HEK293 (cell line): ENCODE measurements at regions not wholly inside any gene's neighbourhood (a gene's known extent, or its start where the extent isn't known, plus 50 kb on each side); places are given as distances from the start of the nearest gene placed in this dataset.

Source experiments
- CTCF ChIA-PET: fragments of 350-600 bp; formaldehyde crosslinking; extraction: SDS; loops from one replicate; lab custom pipeline; 2021; ENCODE audit warnings: antibody characterized with exemption; lab: Yijun Ruan, JAX
- POLR2A ChIA-PET: fragments of 300-600 bp; formaldehyde crosslinking; extraction: SDS; loops from one replicate; lab custom pipeline; 2020; ENCODE audit warnings: antibody characterized with exemption, inconsistent platforms; lab: Yijun Ruan, JAX
- H3K27ac ChIP-seq: fragments of 200-500 bp; sonication (Bioruptor generic); 2 replicates; pipeline ENCODE4 v1.5.1; 2014; ENCODE audit warnings: low read depth, low read length, control low read depth, inconsistent platforms; ENCODE audit errors: extremely low read depth
- H3K36me3 ChIP-seq, 2 experiments: fragments of 200-500 bp in 1 of 2; sonication (Bioruptor generic) in 1 of 2; 1 replicate in 1 of 2; 2 replicates in 1 of 2; pipeline ENCODE4 v1.5.1; 2014 to 2017; ENCODE audit warnings: inconsistent platforms in 2 of 2, low read length in 2 of 2; ENCODE audit not compliant: control insufficient read depth in 2 of 2, insufficient read depth in 1 of 2
- H3K4me1 ChIP-seq: fragments of 200-500 bp; sonication (Bioruptor generic); 2 replicates; pipeline ENCODE4 v1.5.1; 2014; ENCODE audit warnings: mild to moderate bottlenecking, low read length, inconsistent platforms; ENCODE audit not compliant: control insufficient read depth, insufficient read depth
- H3K4me3 ChIP-seq: 2 replicates; pipeline ENCODE4 v1.5.1; 2011; ENCODE audit warnings: low read depth, mild to moderate bottlenecking, control low read depth, low read length, moderate library complexity
- H3K9me3 ChIP-seq: fragments of 200-500 bp; sonication (Bioruptor generic); 2 replicates; pipeline ENCODE4 v1.5.1; 2014; ENCODE audit warnings: low read depth, low read length, inconsistent platforms; ENCODE audit not compliant: control insufficient read depth, insufficient read depth
- CTCF ChIP-seq: fragments of 450-650 bp; formaldehyde crosslinking; IDR thresholded peaks from 2 replicates; pipeline ENCODE4 v1.5.1; 2016; ENCODE audit warnings: missing biosample characterization, missing genetic modification characterization
- ELK4 ChIP-seq: IDR thresholded peaks from 2 replicates; pipeline ENCODE4 v1.6.1; 2011; ENCODE audit warnings: mild to moderate bottlenecking, low read depth, low read length, borderline replicate concordance
- HOXC10 ChIP-seq: sonication (generic); formaldehyde crosslinking; IDR thresholded peaks from 2 replicates; pipeline ENCODE4 v1.8.1; 2023; ENCODE audit warnings: mild to moderate bottlenecking, missing genetic modification reagents
- IKZF3 ChIP-seq: fragments of 450-650 bp; IDR thresholded peaks from 2 replicates; pipeline ENCODE4 v1.5.0; 2018; ENCODE audit warnings: missing biosample characterization, mild to moderate bottlenecking, missing genetic modification characterization, moderate library complexity
- KLF1 ChIP-seq: fragments of 450-650 bp; formaldehyde crosslinking; IDR thresholded peaks from 2 replicates; pipeline ENCODE4 v1.5.1; 2016; ENCODE audit warnings: missing biosample characterization, missing genetic modification characterization
- KLF16 ChIP-seq: fragments of 450-650 bp; formaldehyde crosslinking; IDR thresholded peaks from 2 replicates; pipeline ENCODE4 v1.5.1; 2017; ENCODE audit warnings: missing biosample characterization, missing genetic modification characterization
- KLF8 ChIP-seq: fragments of 450-650 bp; formaldehyde crosslinking; IDR thresholded peaks from 2 replicates; pipeline ENCODE4 v1.5.1; 2016; ENCODE audit warnings: missing biosample characterization, missing genetic modification characterization
- WT1 ChIP-seq: fragments of 450-650 bp; formaldehyde crosslinking; IDR thresholded peaks from 2 replicates; pipeline ENCODE4 v1.5.1; 2016; ENCODE audit warnings: missing biosample characterization, missing genetic modification characterization
- YY2 ChIP-seq: fragments of 450-650 bp; formaldehyde crosslinking; IDR thresholded peaks from 2 replicates; pipeline ENCODE4 v1.5.1; 2016; ENCODE audit warnings: missing biosample characterization, missing genetic modification characterization
- ZBTB20 ChIP-seq: fragments of 450-650 bp; formaldehyde crosslinking; IDR thresholded peaks from 2 replicates; pipeline ENCODE4 v1.5.1; 2016; ENCODE audit warnings: missing biosample characterization, missing genetic modification characterization
- ZBTB48 ChIP-seq: fragments of 450-650 bp; formaldehyde crosslinking; IDR thresholded peaks from 2 replicates; pipeline ENCODE4 v1.5.1; 2016; ENCODE audit warnings: missing biosample characterization, missing genetic modification characterization
- ZBTB8A ChIP-seq: fragments of 450-650 bp; formaldehyde crosslinking; IDR thresholded peaks from 2 replicates; pipeline ENCODE4 v1.5.1; 2016; ENCODE audit warnings: missing biosample characterization, missing genetic modification characterization
- ZEB2 ChIP-seq: fragments of 450-650 bp; formaldehyde crosslinking; IDR thresholded peaks from 2 replicates; pipeline ENCODE4 v1.5.1; 2016; ENCODE audit warnings: missing biosample characterization, missing genetic modification characterization
- ZIC2 ChIP-seq: fragments of 450-650 bp; formaldehyde crosslinking; IDR thresholded peaks from 2 replicates; pipeline ENCODE4 v1.5.1; 2016; ENCODE audit warnings: missing biosample characterization, missing genetic modification characterization
- ZNF138 ChIP-seq: fragments of 450-650 bp; formaldehyde crosslinking; IDR thresholded peaks from 2 replicates; pipeline ENCODE4 v1.5.1; 2016; ENCODE audit warnings: missing biosample characterization, missing genetic modification characterization, borderline replicate concordance
- ZNF157 ChIP-seq: fragments of 450-650 bp; formaldehyde crosslinking; IDR thresholded peaks from 2 replicates; pipeline ENCODE4 v1.5.1; 2016; ENCODE audit warnings: missing biosample characterization, missing genetic modification characterization
- ZNF169 ChIP-seq: fragments of 450-650 bp; formaldehyde crosslinking; IDR thresholded peaks from 2 replicates; pipeline ENCODE4 v1.5.1; 2016; ENCODE audit warnings: missing biosample characterization, missing genetic modification characterization
- ZNF184 ChIP-seq: fragments of 450-650 bp; IDR thresholded peaks from 2 replicates; pipeline ENCODE4 v1.5.1; 2018; ENCODE audit warnings: missing biosample characterization, mild to moderate bottlenecking, missing genetic modification characterization
- ZNF223 ChIP-seq: fragments of 450-650 bp; formaldehyde crosslinking; IDR thresholded peaks from 2 replicates; pipeline ENCODE4 v1.5.1; 2016; ENCODE audit warnings: missing biosample characterization, missing genetic modification characterization
- ZNF324 ChIP-seq: fragments of 450-650 bp; formaldehyde crosslinking; IDR thresholded peaks from 2 replicates; pipeline ENCODE4 v1.5.1; 2016; ENCODE audit warnings: missing biosample characterization, missing genetic modification characterization
- ZNF341 ChIP-seq: fragments of 450-650 bp; formaldehyde crosslinking; IDR thresholded peaks from 2 replicates; pipeline ENCODE4; 2016; ENCODE audit warnings: low read depth, missing biosample characterization, missing genetic modification characterization
- ZNF354C ChIP-seq: fragments of 450-650 bp; formaldehyde crosslinking; IDR thresholded peaks from 2 replicates; pipeline ENCODE4 v1.5.1; 2016; ENCODE audit warnings: missing biosample characterization, missing genetic modification characterization, low read depth, borderline replicate concordance
- ZNF366 ChIP-seq: fragments of 450-650 bp; formaldehyde crosslinking; conservative IDR thresholded peaks from 2 replicates; pipeline ENCODE4 v1.5.1; 2016; ENCODE audit warnings: missing biosample characterization, missing genetic modification characterization
- ZNF37A ChIP-seq: fragments of 450-650 bp; IDR thresholded peaks from 2 replicates; pipeline ENCODE4 v1.5.1; 2018; ENCODE audit warnings: missing biosample characterization, missing genetic modification characterization
- ZNF398 ChIP-seq: fragments of 450-650 bp; formaldehyde crosslinking; IDR thresholded peaks from 2 replicates; pipeline ENCODE4 v1.5.1; 2017; ENCODE audit warnings: missing biosample characterization, missing genetic modification characterization
- ZNF529 ChIP-seq: fragments of 450-650 bp; formaldehyde crosslinking; IDR thresholded peaks from 2 replicates; pipeline ENCODE4 v1.5.1; 2017; ENCODE audit warnings: missing genetic modification characterization, missing biosample characterization; ENCODE audit not compliant: insufficient replicate concordance
- ZNF580 ChIP-seq: fragments of 450-650 bp; formaldehyde crosslinking; IDR thresholded peaks from 2 replicates; pipeline ENCODE4 v1.5.1; 2016; ENCODE audit warnings: missing biosample characterization, missing genetic modification characterization
- ZNF624 ChIP-seq: fragments of 450-650 bp; formaldehyde crosslinking; IDR thresholded peaks from 2 replicates; pipeline ENCODE4 v1.5.1; 2017; ENCODE audit warnings: missing biosample characterization, missing genetic modification characterization
- ZNF626 ChIP-seq: fragments of 450-650 bp; sonication (Bioruptor Pico); formaldehyde crosslinking; IDR thresholded peaks from 2 replicates; pipeline ENCODE4 v1.5.1; 2018; ENCODE audit warnings: missing biosample characterization, missing genetic modification characterization, inconsistent platforms
- ZNF664 ChIP-seq: fragments of 450-650 bp; formaldehyde crosslinking; IDR thresholded peaks from 2 replicates; pipeline ENCODE4 v1.5.1; 2016; ENCODE audit warnings: missing biosample characterization, missing genetic modification characterization
- ZNF777 ChIP-seq: fragments of 450-650 bp; formaldehyde crosslinking; IDR thresholded peaks from 2 replicates; pipeline ENCODE4 v1.5.1; 2017; ENCODE audit warnings: missing biosample characterization, missing genetic modification characterization, borderline replicate concordance
- ZNF837 ChIP-seq: fragments of 450-650 bp; formaldehyde crosslinking; IDR thresholded peaks from 2 replicates; pipeline ENCODE4 v1.5.1; 2016; ENCODE audit warnings: missing biosample characterization, missing genetic modification characterization

- Histone ChIP-seq H3K9me3 (no peaks in the 10 kb centered on the region), H3K36me3 (no peaks in the 10 kb centered on the region), H3K27ac (no peak overlapping the region), H3K4me3 (no peak overlapping the region), H3K4me1 (no peaks in the 10 kb centered on the region)
- TF ChIP-seq ZNF223 (tag by site-specific recombination): no peak
- no peak for TF ChIP-seq ZNF37A
- POLR2A ChIA-PET: no interaction called here
- CTCF ChIA-PET: no interaction called here
These were observed 263.4 kb downstream of the POU4F1 start for GRCh38 chr13:78339927-78340326.

GRCh38 chr13:78334059-78334458, 269.3 kb downstream of the POU4F1 start:
- CTCF ChIA-PET: interaction anchor here (0.5 kb wide), 1 partner anchor 1148 kb away, joined by 5 read pairs; no protein-coding TSS in a partner anchor
- Histone ChIP-seq H3K36me3 (no peaks in the 10 kb centered on the region), H3K4me1 (no peaks in the 10 kb centered on the region), H3K9me3 (no peaks in the 10 kb centered on the region), H3K27ac (no peak overlapping the region), H3K4me3 (no peak overlapping the region)
- POLR2A ChIA-PET: no interaction called here
- TF ChIP-seq ZNF184 (tag by site-specific recombination): no peak
- TF ChIP-seq ZIC2 (tag by site-specific recombination): no peak
- no peak for TF ChIP-seq ZNF324 (tag by site-specific recombination)
- TF ChIP-seq ZNF398 (tag by site-specific recombination): no peak
- TF ChIP-seq ZNF777 (tag by site-specific recombination): no peak
- no peak for TF ChIP-seq ZNF37A
- no peak for TF ChIP-seq ZNF580 (tag by site-specific recombination)
- no peak for TF ChIP-seq ZNF366 (tag by site-specific recombination)
- TF ChIP-seq ZBTB8A (tag by site-specific recombination): no peak
- TF ChIP-seq CTCF (tag by site-specific recombination): no peak
- TF ChIP-seq ZNF626 (tag by site-specific recombination): no peak
- TF ChIP-seq WT1 (tag by site-specific recombination): no peak
- TF ChIP-seq ZNF837 (tag by site-specific recombination): no peak
- TF ChIP-seq ZNF341: no peak
- TF ChIP-seq KLF1 (tag by site-specific recombination): no peak
- TF ChIP-seq KLF16: no peak

- no peaks in the 10 kb centered on the region for H3K9me3 ChIP-seq
- H3K4me1 ChIP-seq: no peaks in the 10 kb centered on the region
- H3K27ac ChIP-seq: no peak overlapping the region
- POLR2A ChIA-PET: no interaction called here
- no peak overlapping the region for H3K4me3 ChIP-seq
- CTCF ChIA-PET: no interaction called here
- no peaks in the 10 kb centered on the region for H3K36me3 ChIP-seq
- TF ChIP-seq ZEB2 (tag by site-specific recombination): no peak
- no peak for TF ChIP-seq ZBTB48 (tag by site-specific recombination)
- no peak for TF ChIP-seq ZBTB20 (tag by site-specific recombination)
- no peak for TF ChIP-seq ZNF169 (tag by site-specific recombination)
- no peak for TF ChIP-seq IKZF3 (tag by site-specific recombination)
- TF ChIP-seq ZNF624 (tag by site-specific recombination): no peak
- no peak for TF ChIP-seq KLF8
- no peak for TF ChIP-seq YY2 (tag by site-specific recombination)
- TF ChIP-seq ELK4: no peak
- no peak for TF ChIP-seq ZNF138
- TF ChIP-seq ZNF664 (tag by site-specific recombination): no peak
- no peak for TF ChIP-seq ZNF157 (tag by site-specific recombination)
- no peak for TF ChIP-seq ZNF354C (tag by site-specific recombination)
- TF ChIP-seq ZNF529 (tag by site-specific recombination): no peak
- TF ChIP-seq HOXC10 (CRISPR knock-in tag): no peak
These were observed 276.7 kb downstream of the POU4F1 start for GRCh38 chr13:78326633-78327032.
